Left lung (tissue), 4 donors: ENCODE measurements at regions not wholly inside any gene's neighbourhood (a gene's known extent, or its start where the extent isn't known, plus 50 kb on each side); places are given as distances from the start of the nearest gene placed in this dataset.

ENCODE experiments used
- ATAC-seq: fragments of 200-7000 bp; cut with Tn5 transposase; one replicate; pipeline ENCODE4 v1.9.1; 2020; ENCODE audit warnings: moderate library complexity
- DNase-seq, 4 donors: peaks; one replicate each; pipeline ENCODE4 v3.0.0-alpha.2; 2013 to 2020
- H3K27ac ChIP-seq, 2 donors: fragments of 200-600 bp; sonication (generic) in 1 of 2; one replicate each; pipeline versions ENCODE4 v1.5.0 to v1.8.0; 2020 to 2021
- H3K27me3 ChIP-seq, 2 donors: fragments of 200-600 bp; sonication (generic) in 1 of 2; one replicate each; pipeline versions ENCODE4 v1.5.0 to v1.8.0; 2020 to 2021
- H3K36me3 ChIP-seq, 2 donors: fragments of 200-600 bp; sonication (generic) in 1 of 2; one replicate each; pipeline versions ENCODE4 v1.5.0 to v1.8.0; 2020 to 2021
- H3K4me1 ChIP-seq, 2 donors: fragments of 200-600 bp; one replicate each; pipeline ENCODE4 v1.8.0; 2021
- H3K4me3 ChIP-seq, 2 donors: fragments of 200-600 bp; sonication (generic) in 1 of 2; one replicate each; pipeline versions ENCODE4 v1.5.0 to v1.8.0; 2020 to 2021; ENCODE audit warnings: mild to moderate bottlenecking in 1 of 2
- H3K9me3 ChIP-seq, 2 donors: fragments of 200-600 bp; sonication (generic) in 1 of 2; one replicate each; pipeline versions ENCODE4 v1.5.0 to v1.8.0; 2020 to 2021
- CTCF ChIP-seq, 2 donors: fragments of 200-600 bp; sonication (generic) in 1 of 2; IDR thresholded peaks; one replicate each; pipeline versions ENCODE4 v1.5.0 to v1.8.0; 2021; ENCODE audit warnings: antibody characterized with exemption in 2 of 2
- intact Hi-C, 2 donors: fragments of 100-400 bp; cut with DNase I; formaldehyde crosslinking; loops; one replicate each; pipeline versions ENCODE4 v1.11.2 to v1.14.2; 2022
- donor health status: DM: no; HTN: yes; CAD: no.
- donor health status: DM: no; HTN: no; CAD: no.

- no peaks in the 10 kb centered on the region for H3K27me3 ChIP-seq
- ATAC-seq, result no peak
- no peaks in the 10 kb centered on the region for H3K36me3 ChIP-seq
- no peak overlapping the region for H3K27ac ChIP-seq
- no peak overlapping the region for H3K4me3 ChIP-seq
- H3K4me1 ChIP-seq, result no peaks in the 10 kb centered on the region
- H3K9me3 ChIP-seq, result no peaks in the 10 kb centered on the region
- intact Hi-C loops, result no loop called here
- DNase-seq, result no peak
- TF ChIP-seq CTCF (IDR thresholded peaks at IDR 0.05), result no peak
Measured at GRCh38 chr16:65789161-65789945, 577.1 kb upstream of the CDH5 start.

- Histone ChIP-seq H3K4me3 (no peak overlapping the region), H3K4me1 (no peaks in the 10 kb centered on the region), H3K9me3 (no peaks in the 10 kb centered on the region), H3K27me3 (no peaks in the 10 kb centered on the region), H3K27ac (no peak overlapping the region), H3K36me3 (no peaks in the 10 kb centered on the region)
- no peak for DNase-seq
- TF ChIP-seq CTCF (IDR thresholded peaks at IDR 0.05), result no peak
- intact Hi-C loops, result no loop called here
- ATAC-seq, result no peak
Measured at GRCh38 chr16:65788434-65789140, 577.9 kb upstream of the CDH5 start.

GRCh38 chr16:65787921-65788320, 578.6 kb upstream of the CDH5 start:
- no peaks in the 10 kb centered on the region for H3K36me3 ChIP-seq
- intact Hi-C loops, result no loop called here
- ATAC-seq (no peak), DNase-seq (no peak)
- H3K27ac ChIP-seq, result no peak overlapping the region
- no peak for TF ChIP-seq CTCF (IDR thresholded peaks at IDR 0.05)
- H3K4me3 ChIP-seq, result no peak overlapping the region
- H3K9me3 ChIP-seq, result no peaks in the 10 kb centered on the region
- H3K27me3 ChIP-seq, result no peaks in the 10 kb centered on the region
- no peaks in the 10 kb centered on the region for H3K4me1 ChIP-seq

- DNase-seq, result peak in 2 of 4 donors; percentile 11 to 48
- no peak for TF ChIP-seq CTCF (IDR thresholded peaks at IDR 0.05)
- intact Hi-C loops, result no loop called here
- Histone ChIP-seq H3K36me3 (no peaks in the 10 kb centered on the region), H3K27me3 (no peaks in the 10 kb centered on the region), H3K4me3 (no peak overlapping the region), H3K27ac (no peak overlapping the region), H3K9me3 (no peaks in the 10 kb centered on the region), H3K4me1 (no peaks in the 10 kb centered on the region)
- ATAC-seq, result no peak
Measured at GRCh38 chr16:65786916-65787315, 579.6 kb upstream of the CDH5 start.

- no peak for DNase-seq
- no peak for ATAC-seq
- no peak overlapping the region for H3K4me3 ChIP-seq
- no peak for TF ChIP-seq CTCF (IDR thresholded peaks at IDR 0.05)
- intact Hi-C loops, result no loop called here
- H3K36me3 ChIP-seq, result no peaks in the 10 kb centered on the region
- no peak overlapping the region for H3K27ac ChIP-seq
- no peaks in the 10 kb centered on the region for H3K4me1 ChIP-seq
- H3K27me3 ChIP-seq, result no peaks in the 10 kb centered on the region
- H3K9me3 ChIP-seq, result no peaks in the 10 kb centered on the region
Measured at GRCh38 chr16:65783709-65784474, 582.6 kb upstream of the CDH5 start.
